Cardiac muscle cell (in vitro differentiated cells and primary cell): ENCODE measurements at regions not wholly inside any gene's neighbourhood (a gene's known extent, or its start where the extent isn't known, plus 50 kb on each side); places are given as distances from the start of the nearest gene placed in this dataset.

ENCODE experiments used
- DNase-seq, 2 donors: peaks; one replicate each; pipeline versions ENCODE4 v3.0.0 to v3.0.0-alpha.2; 2010 to 2017; ENCODE audit warnings: low read depth in 1 of 2, low spot score in 1 of 2
- H3K27ac ChIP-seq: fragments of 200-600 bp; sonication (generic); 2 replicates; pipeline ENCODE4 v1.5.1; 2016
- H3K27me3 ChIP-seq: fragments of 200-600 bp; sonication (generic); 2 replicates; pipeline ENCODE4 v1.6.0; 2016; ENCODE audit warnings: control low read depth
- H3K36me3 ChIP-seq: fragments of 200-600 bp; sonication (generic); 2 replicates; pipeline ENCODE4 v1.5.1; 2016; ENCODE audit warnings: control low read depth
- H3K4me1 ChIP-seq: fragments of 200-600 bp; sonication (generic); 2 replicates; pipeline ENCODE4 v1.8.1; 2017; ENCODE audit warnings: low read depth, mild to moderate bottlenecking, mixed run types
- H3K4me3 ChIP-seq: fragments of 200-600 bp; sonication (generic); 2 replicates; pipeline ENCODE4 v1.5.1; 2016; ENCODE audit warnings: mild to moderate bottlenecking
- H3K9me3 ChIP-seq: fragments of 200-600 bp; sonication (generic); 2 replicates; pipeline ENCODE4 v1.5.1; 2017; ENCODE audit warnings: low read depth, mild to moderate bottlenecking, control low read depth
- CTCF ChIP-seq: IDR thresholded peaks from 2 replicates; pipeline ENCODE4 v1.5.1; 2012; ENCODE audit warnings: low read depth, mild to moderate bottlenecking, low read length

- no peaks in the 10 kb centered on the region for H3K36me3 ChIP-seq
- H3K4me1 ChIP-seq = no peaks in the 10 kb centered on the region
- H3K4me3 ChIP-seq = no peak overlapping the region
- H3K27me3 ChIP-seq = no peaks in the 10 kb centered on the region
- H3K9me3 ChIP-seq = no peaks in the 10 kb centered on the region
- TF ChIP-seq CTCF = no peak
- no peak overlapping the region for H3K27ac ChIP-seq
- no peak for DNase-seq
Observed at GRCh38 chr2:77939801-77940200, 417.6 kb upstream of the LRRTM4 start.

GRCh38 chr2:77954931-77955330, 432.8 kb upstream of the LRRTM4 start:
- no peak for TF ChIP-seq CTCF

GRCh38 chr2:77962943-77963342, 440.8 kb upstream of the LRRTM4 start:
- Histone ChIP-seq H3K36me3 (no peaks in the 10 kb centered on the region), H3K4me3 (no peak overlapping the region), H3K4me1 (no peaks in the 10 kb centered on the region), H3K9me3 (no peaks in the 10 kb centered on the region), H3K27ac (no peak overlapping the region), H3K27me3 (no peaks in the 10 kb centered on the region)
- TF ChIP-seq CTCF = no peak
- no peak for DNase-seq

More at GRCh38 chr2:77954931-77955330, 432.8 kb upstream of the LRRTM4 start:
- H3K4me1 ChIP-seq = no peaks in the 10 kb centered on the region
- no peak overlapping the region for H3K27ac ChIP-seq
- DNase-seq = no peak
- no peaks in the 10 kb centered on the region for H3K36me3 ChIP-seq
- no peaks in the 10 kb centered on the region for H3K27me3 ChIP-seq
- H3K9me3 ChIP-seq = no peaks in the 10 kb centered on the region
- H3K4me3 ChIP-seq = no peak overlapping the region

GRCh38 chr2:77977471-77978063, 455.4 kb upstream of the LRRTM4 start:
- Histone ChIP-seq H3K36me3 (no peaks in the 10 kb centered on the region), H3K27ac (no peak overlapping the region), H3K9me3 (no peaks in the 10 kb centered on the region), H3K4me3 (no peak overlapping the region), H3K27me3 (no peaks in the 10 kb centered on the region), H3K4me1 (no peaks in the 10 kb centered on the region)
- TF ChIP-seq CTCF = no peak
- DNase-seq = peak in 1 of 2 donors; percentile 45

- TF ChIP-seq CTCF = no peak
- no peaks in the 10 kb centered on the region for H3K36me3 ChIP-seq
- no peak overlapping the region for H3K4me3 ChIP-seq
- H3K9me3 ChIP-seq = no peaks in the 10 kb centered on the region
- no peaks in the 10 kb centered on the region for H3K4me1 ChIP-seq
- no peak for DNase-seq
- H3K27me3 ChIP-seq = no peaks in the 10 kb centered on the region
- no peak overlapping the region for H3K27ac ChIP-seq
Observed at GRCh38 chr2:77995161-77995560, 473.0 kb upstream of the LRRTM4 start.
